Trophoblast cell (in vitro differentiated cells and primary cell): ENCODE measurements at regions not wholly inside any gene's neighbourhood (a gene's known extent, or its start where the extent isn't known, plus 50 kb on each side); places are given as distances from the start of the nearest gene placed in this dataset.

Experiments used
- DNase-seq, 2 donors: peaks; one replicate each; pipeline ENCODE4 v3.0.0-alpha.2; 2016
- H2AFZ ChIP-seq: 2 replicates; pipeline ENCODE4 v1.6.1; 2013; ENCODE audit warnings: low read length, moderate library complexity, mild to moderate bottlenecking; ENCODE audit not compliant: insufficient read depth, poor library complexity
- H2AK5ac ChIP-seq: 2 replicates; pipeline ENCODE4 v1.6.1; 2013; ENCODE audit warnings: mild to moderate bottlenecking, low read length
- H2BK120ac ChIP-seq: 2 replicates; pipeline ENCODE4 v1.6.1; 2013; ENCODE audit warnings: low read length, mild to moderate bottlenecking, moderate library complexity; ENCODE audit not compliant: insufficient read depth, poor library complexity
- H2BK12ac ChIP-seq: 2 replicates; pipeline ENCODE4 v1.6.1; 2013; ENCODE audit warnings: mild to moderate bottlenecking, low read length, moderate library complexity
- H2BK5ac ChIP-seq: 2 replicates; pipeline ENCODE4 v1.6.1; 2013; ENCODE audit warnings: low read length, low read depth, moderate library complexity, mild to moderate bottlenecking; ENCODE audit not compliant: poor library complexity
- H3K14ac ChIP-seq: 2 replicates; pipeline ENCODE4 v1.6.1; 2013; ENCODE audit warnings: mild to moderate bottlenecking, low read length
- H3K18ac ChIP-seq: 2 replicates; pipeline ENCODE4 v1.6.1; 2013; ENCODE audit warnings: mild to moderate bottlenecking, low read length
- H3K23ac ChIP-seq: 2 replicates; pipeline ENCODE4 v1.6.1; 2013; ENCODE audit warnings: low read length
- H3K27ac ChIP-seq: 2 replicates; pipeline ENCODE4 v1.5.1; 2013; ENCODE audit warnings: low read depth, mild to moderate bottlenecking, inconsistent platforms, low read length, moderate library complexity
- H3K27me3 ChIP-seq: 2 replicates; pipeline ENCODE4 v1.6.1; 2013; ENCODE audit warnings: inconsistent platforms, mild to moderate bottlenecking, low read length, moderate library complexity; ENCODE audit not compliant: insufficient read depth
- H3K36me3 ChIP-seq, 2 experiments: 1 replicate in 1 of 2; 2 replicates in 1 of 2; pipeline ENCODE4 v1.6.1; 2013; ENCODE audit warnings: low read length in 2 of 2, mild to moderate bottlenecking in 2 of 2, moderate library complexity in 1 of 2; ENCODE audit not compliant: insufficient read depth in 2 of 2, control insufficient read depth in 1 of 2
- H3K4ac ChIP-seq: 2 replicates; pipeline ENCODE4 v1.6.1; 2013; ENCODE audit warnings: low read depth, mild to moderate bottlenecking, low read length, moderate library complexity
- H3K4me1 ChIP-seq, 2 experiments: 1 replicate in 1 of 2; 2 replicates in 1 of 2; pipeline ENCODE4 v1.6.1; 2013; ENCODE audit warnings: low read length in 2 of 2, mild to moderate bottlenecking in 2 of 2, moderate library complexity in 1 of 2; ENCODE audit not compliant: insufficient read depth in 2 of 2, control insufficient read depth in 1 of 2
- H3K4me2 ChIP-seq: 2 replicates; pipeline ENCODE4 v1.6.1; 2013; ENCODE audit warnings: inconsistent platforms, mild to moderate bottlenecking, low read length, moderate library complexity
- H3K4me3 ChIP-seq: 2 replicates; pipeline ENCODE4 v1.5.1; 2013; ENCODE audit warnings: mild to moderate bottlenecking, low read depth, low read length, inconsistent platforms
- H3K79me1 ChIP-seq: one replicate; pipeline ENCODE4 v1.6.1; 2013; ENCODE audit warnings: low read length
- H3K79me2 ChIP-seq: 2 replicates; pipeline ENCODE4 v1.6.1; 2013; ENCODE audit warnings: low read length, mild to moderate bottlenecking; ENCODE audit not compliant: control insufficient read depth, insufficient read depth, poor library complexity
- H3K9ac ChIP-seq: 2 replicates; pipeline ENCODE4 v1.6.1; 2013; ENCODE audit warnings: mild to moderate bottlenecking, low read length
- H3K9me3 ChIP-seq: 2 replicates; pipeline ENCODE4 v1.6.1; 2013; ENCODE audit warnings: low read depth, mild to moderate bottlenecking, control low read depth, inconsistent platforms, low read length; ENCODE audit not compliant: insufficient read depth
- H4K12ac ChIP-seq: 2 replicates; pipeline ENCODE4 v1.6.1; 2013; ENCODE audit warnings: low read depth, mild to moderate bottlenecking, low read length, moderate library complexity
- H4K8ac ChIP-seq: 2 replicates; pipeline ENCODE4 v1.6.1; 2013; ENCODE audit warnings: low read depth, mild to moderate bottlenecking, low read length, moderate library complexity
- H4K91ac ChIP-seq: one replicate; pipeline ENCODE4 v1.6.1; 2013; ENCODE audit warnings: low read depth, mild to moderate bottlenecking, low read length, moderate library complexity
- WGBS: extraction: QIAGEN DNeasy Blood & Tissue Kit; methylation state at CpG from one replicate; pipeline ENCODE4 v1.1.7; 2013; ENCODE audit warnings: missing lambda C conversion rate; ENCODE audit not compliant: insufficient read length, insufficient coverage; ENCODE audit errors: extremely low coverage; 5-methylcytosine and 5-hydroxymethylcytosine counted together

DNA sequence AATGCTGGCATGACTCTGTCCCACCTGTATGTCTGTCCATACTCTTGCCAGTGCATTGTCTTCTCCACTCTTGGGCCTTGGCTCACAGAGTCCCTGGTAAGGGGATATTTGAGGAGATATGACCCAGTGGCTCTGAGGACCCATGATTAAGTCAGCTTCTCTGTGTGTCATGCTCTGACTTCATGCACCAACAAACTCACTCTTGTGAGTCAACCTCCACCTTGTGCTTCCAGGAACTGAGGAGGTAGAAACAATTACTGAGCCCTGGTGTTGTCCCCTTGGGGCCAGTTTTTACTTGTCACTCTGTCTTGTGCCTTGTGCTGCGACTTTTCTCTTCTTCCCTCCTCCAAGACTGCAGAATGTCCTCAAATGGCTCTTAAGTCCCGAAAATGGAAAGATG is 127.1 kb downstream of the ABHD5 start:
- Histone ChIP-seq H3K36me3 (no peaks in the 10 kb centered on the region), H3K27ac (no peak overlapping the region), H3K18ac (no peak overlapping the region), H3K14ac (no peak overlapping the region), H4K91ac (no peak overlapping the region), H2AFZ (no peak overlapping the region), H2BK12ac (no peak overlapping the region), H4K8ac (no peak overlapping the region), H3K79me1 (no peaks in the 10 kb centered on the region), H3K79me2 (no peaks in the 10 kb centered on the region), H2BK120ac (no peak overlapping the region), H3K9me3 (peaks cover 2% of the 10 kb centered on the region), H3K4me2 (no peak overlapping the region), H4K12ac (no peak overlapping the region), H3K4ac (no peak overlapping the region), H2BK5ac (no peak overlapping the region), H3K23ac (no peak overlapping the region), H3K9ac (no peak overlapping the region), H3K27me3 (no peaks in the 10 kb centered on the region), H3K4me1 (no peaks in the 10 kb centered on the region), H2AK5ac (no peak overlapping the region), H3K4me3 (no peak overlapping the region)
- no peak for DNase-seq
- no CpG with 5 or more reads among the region's 2 CpGs for WGBS

DNA sequence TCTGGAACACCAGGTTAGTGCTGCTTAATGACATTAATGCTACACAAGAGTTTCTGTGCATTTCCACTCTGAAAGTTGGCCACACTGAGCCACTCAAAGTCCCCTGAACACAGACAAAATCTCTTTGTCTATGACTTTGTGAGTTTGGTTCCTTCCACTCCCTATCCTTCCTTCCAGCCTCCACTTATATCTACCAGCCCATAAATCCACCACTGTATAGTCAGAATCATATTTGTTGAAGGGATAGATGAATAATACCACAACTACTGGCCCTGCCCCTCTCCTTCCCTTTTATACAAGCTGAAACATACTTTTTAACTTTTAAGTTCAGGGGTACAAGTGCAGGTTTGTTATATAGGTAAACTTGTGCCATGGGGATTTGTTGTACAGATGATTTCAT is 127.5 kb downstream of the ABHD5 start:
- H3K4me1 ChIP-seq, result no peaks in the 10 kb centered on the region
- H3K4ac ChIP-seq, result no peak overlapping the region
- no peak overlapping the region for H3K18ac ChIP-seq
- H2BK120ac ChIP-seq, result no peak overlapping the region
- no peaks in the 10 kb centered on the region for H3K79me2 ChIP-seq
- no peak overlapping the region for H2BK12ac ChIP-seq
- no peak overlapping the region for H2BK5ac ChIP-seq
- H3K79me1 ChIP-seq, result no peaks in the 10 kb centered on the region
- no peak overlapping the region for H2AFZ ChIP-seq
- no peak for DNase-seq
- no peak overlapping the region for H3K23ac ChIP-seq
- H4K91ac ChIP-seq, result no peak overlapping the region
- H3K27me3 ChIP-seq, result no peaks in the 10 kb centered on the region
- no peak overlapping the region for H4K12ac ChIP-seq
- H3K9me3 ChIP-seq, result peaks cover 2% of the 10 kb centered on the region
- H3K36me3 ChIP-seq, result no peaks in the 10 kb centered on the region
- no peak overlapping the region for H4K8ac ChIP-seq
- no peak overlapping the region for H3K4me3 ChIP-seq
- H3K9ac ChIP-seq, result no peak overlapping the region
- H3K4me2 ChIP-seq, result no peak overlapping the region
- H3K27ac ChIP-seq, result no peak overlapping the region
- no peak overlapping the region for H2AK5ac ChIP-seq
- H3K14ac ChIP-seq, result no peak overlapping the region

DNA sequence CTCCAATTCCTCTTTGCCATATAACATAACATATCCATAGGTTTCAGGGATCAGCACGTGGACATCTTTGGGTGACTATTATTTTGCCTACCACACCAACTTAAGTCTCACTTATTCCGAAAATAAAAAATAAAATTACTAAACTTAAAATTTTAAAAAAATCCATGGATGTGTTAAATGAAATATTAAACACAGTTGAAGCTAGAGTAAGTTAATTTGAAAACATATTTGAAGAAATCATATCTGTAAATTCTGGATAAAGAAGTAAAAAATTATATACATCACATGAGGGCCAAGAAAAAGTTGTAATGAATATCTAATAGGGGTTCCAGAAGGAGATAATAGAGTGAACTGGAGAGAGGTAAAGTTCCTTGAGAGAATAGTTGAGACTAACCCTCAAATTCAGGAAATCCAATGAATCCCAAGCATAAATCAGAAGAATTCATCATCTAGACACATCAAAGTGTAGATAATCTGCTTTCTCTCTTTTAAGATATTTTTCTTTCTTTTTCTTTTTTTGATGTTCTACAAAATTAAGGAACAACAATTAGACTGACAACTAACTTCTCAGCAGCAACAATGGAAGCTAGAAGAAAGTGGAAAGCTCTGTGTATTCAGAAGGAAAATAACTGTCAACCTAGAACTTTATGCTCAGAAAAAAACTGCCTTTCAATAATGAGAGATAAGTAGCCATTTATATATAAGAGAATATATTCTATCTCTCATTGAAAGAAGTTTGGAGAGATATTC is 147.4 kb downstream of the ABHD5 start:
- H2AFZ ChIP-seq, result no peak overlapping the region
- no peak overlapping the region for H2AK5ac ChIP-seq
- no peak overlapping the region for H2BK120ac ChIP-seq
- H2BK12ac ChIP-seq, result no peak overlapping the region
- no peaks in the 10 kb centered on the region for H3K79me1 ChIP-seq
- H3K27ac ChIP-seq, result no peak overlapping the region
- no peak overlapping the region for H2BK5ac ChIP-seq
- H3K36me3 ChIP-seq, result no peaks in the 10 kb centered on the region
- no peak for DNase-seq
- no peak overlapping the region for H4K91ac ChIP-seq
- H4K12ac ChIP-seq, result no peak overlapping the region
- H3K79me2 ChIP-seq, result no peaks in the 10 kb centered on the region
- H3K18ac ChIP-seq, result no peak overlapping the region
- no peak overlapping the region for H4K8ac ChIP-seq
- H3K4me3 ChIP-seq, result no peak overlapping the region
- no peak overlapping the region for H3K23ac ChIP-seq
- WGBS, result no CpG with 5 or more reads among the region's 2 CpGs
- H3K4ac ChIP-seq, result no peak overlapping the region
- H3K4me2 ChIP-seq, result no peak overlapping the region
- peaks cover 2% of the 10 kb centered on the region for H3K9me3 ChIP-seq
- no peak overlapping the region for H3K9ac ChIP-seq
- H3K27me3 ChIP-seq, result no peaks in the 10 kb centered on the region
- no peak overlapping the region for H3K14ac ChIP-seq
- H3K4me1 ChIP-seq, result no peaks in the 10 kb centered on the region

DNA sequence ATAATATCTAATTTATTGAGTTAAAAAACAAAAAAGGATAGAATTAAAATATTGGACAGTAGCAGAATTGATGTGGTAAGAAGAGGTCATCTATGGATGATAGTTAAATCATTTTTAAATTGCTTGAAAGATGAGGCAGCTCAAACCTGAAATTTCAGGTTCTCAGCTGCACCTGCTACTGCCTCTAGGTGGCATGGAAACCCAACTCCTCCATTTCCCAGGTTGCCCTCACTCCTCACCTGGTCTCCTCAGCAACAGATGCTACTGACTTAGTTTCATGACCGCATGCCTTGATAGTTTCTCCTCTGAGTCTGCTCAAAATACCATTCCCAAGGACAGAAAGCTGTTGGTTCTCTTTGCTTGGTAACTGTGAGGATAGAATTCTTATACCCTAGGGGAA is 148.1 kb downstream of the ABHD5 start:
- H3K18ac ChIP-seq, result no peak overlapping the region
- no peaks in the 10 kb centered on the region for H3K27me3 ChIP-seq
- no peak for DNase-seq
- H2BK12ac ChIP-seq, result no peak overlapping the region
- H3K36me3 ChIP-seq, result no peaks in the 10 kb centered on the region
- H2AK5ac ChIP-seq, result no peak overlapping the region
- H3K4ac ChIP-seq, result no peak overlapping the region
- H3K9ac ChIP-seq, result no peak overlapping the region
- no peak overlapping the region for H4K91ac ChIP-seq
- H3K27ac ChIP-seq, result no peak overlapping the region
- no peak overlapping the region for H3K14ac ChIP-seq
- H4K8ac ChIP-seq, result no peak overlapping the region
- no peak overlapping the region for H2BK5ac ChIP-seq
- WGBS, result no CpG with 5 or more reads among the region's 1 CpG
- H3K23ac ChIP-seq, result no peak overlapping the region
- no peak overlapping the region for H3K4me2 ChIP-seq
- H3K79me1 ChIP-seq, result no peaks in the 10 kb centered on the region
- no peak overlapping the region for H4K12ac ChIP-seq
- no peak overlapping the region for H2AFZ ChIP-seq
- H3K9me3 ChIP-seq, result peaks cover 5% of the 10 kb centered on the region
- H3K4me1 ChIP-seq, result no peaks in the 10 kb centered on the region
- no peaks in the 10 kb centered on the region for H3K79me2 ChIP-seq
- no peak overlapping the region for H3K4me3 ChIP-seq
- H2BK120ac ChIP-seq, result no peak overlapping the region
